EH (cell line): ENCODE measurements at regions not wholly inside any gene's neighbourhood (a gene's known extent, or its start where the extent isn't known, plus 50 kb on each side); places are given as distances from the start of the nearest gene placed in this dataset.

Experiments
- DNase-seq: peaks from one replicate; pipeline ENCODE4 v3.0.0-alpha.2; 2015; ENCODE audit warnings: low read depth

GRCh38 chr6:142682985-142683384 is 262.0 kb downstream of the HIVEP2 start:
- no peak for DNase-seq

- no peak for DNase-seq
Observed at GRCh38 chr6:142683714-142684141, 261.2 kb downstream of the HIVEP2 start.

GRCh38 chr6:142684371-142684770 is 260.6 kb downstream of the HIVEP2 start:
- DNase-seq = no peak

- no peak for DNase-seq
Observed at GRCh38 chr6:142685852-142686506, 259.0 kb downstream of the HIVEP2 start.

GRCh38 chr6:142686507-142686887 is 258.5 kb downstream of the HIVEP2 start:
- DNase-seq = peak; percentile 8

GRCh38 chr6:142692942-142693341 is 252.0 kb downstream of the HIVEP2 start:
- peak; percentile 98 for DNase-seq

GRCh38 chr6:142693441-142693840 is 251.5 kb downstream of the HIVEP2 start:
- peak; percentile 91 for DNase-seq

GRCh38 chr6:142694054-142694453 is 250.9 kb downstream of the HIVEP2 start:
- peak; percentile 78 for DNase-seq

- peak; percentile 31 for DNase-seq
Observed at GRCh38 chr6:142695016-142695415, 250.0 kb downstream of the HIVEP2 start.

GRCh38 chr6:142696123-142697000 is 248.6 kb downstream of the HIVEP2 start:
- DNase-seq = peak; percentile 53

GRCh38 chr6:142697001-142697335 is 248.0 kb downstream of the HIVEP2 start:
- DNase-seq = no peak

- no peak for DNase-seq
Observed at GRCh38 chr6:142697922-142698321, 247.1 kb downstream of the HIVEP2 start.

GRCh38 chr6:142698751-142699150 is 246.2 kb downstream of the HIVEP2 start:
- no peak for DNase-seq

- no peak for DNase-seq
Observed at GRCh38 chr6:142699391-142699790, 245.6 kb downstream of the HIVEP2 start.

GRCh38 chr6:142700032-142700431 is 244.9 kb downstream of the HIVEP2 start:
- no peak for DNase-seq

GRCh38 chr6:142700671-142701312 is 244.2 kb downstream of the HIVEP2 start:
- DNase-seq = no peak
